Thoracic aorta (tissue), 2 donors: ENCODE measurements at regions not wholly inside any gene's neighbourhood (a gene's known extent, or its start where the extent isn't known, plus 50 kb on each side); places are given as distances from the start of the nearest gene placed in this dataset.

Experiments used
- ATAC-seq: fragments of 150-250 bp; one replicate; pipeline ENCODE4 v1.8.0; 2017; ENCODE audit warnings: low read depth; ENCODE audit not compliant: insufficient number of reproducible peaks, low FRiP score
- DNase-seq: peaks from one replicate; pipeline ENCODE4 v3.0.0-alpha.2; 2020; ENCODE audit warnings: low spot score
- H3K27ac ChIP-seq, 2 donors: fragments of 200-600 bp; sonication (generic); 1 replicate in 1 of 2; 2 replicates in 1 of 2; pipeline ENCODE4 v1.5.1; 2016; ENCODE audit warnings: mild to moderate bottlenecking in 2 of 2, moderate library complexity in 2 of 2
- H3K27me3 ChIP-seq: fragments of 200-600 bp; sonication (generic); replicated peaks from 2 replicates; pipeline ENCODE4 v1.6.0; 2016; ENCODE audit warnings: mild to moderate bottlenecking; ENCODE audit not compliant: insufficient read depth
- H3K36me3 ChIP-seq: fragments of 200-600 bp; sonication (generic); one replicate; pipeline ENCODE4 v1.5.1; 2016
- H3K4me1 ChIP-seq, 2 donors: fragments of 200-600 bp; sonication (generic); 1 replicate in 1 of 2; 2 replicates in 1 of 2; pipeline versions ENCODE4 v1.5.1 to v1.6.0; 2016; ENCODE audit warnings: low read depth in 2 of 2, mild to moderate bottlenecking in 1 of 2; ENCODE audit not compliant: control insufficient read depth in 1 of 2
- H3K4me3 ChIP-seq: fragments of 200-600 bp; sonication (generic); 2 replicates; pipeline ENCODE4 v1.5.1; 2016; ENCODE audit warnings: mild to moderate bottlenecking
- H3K9me3 ChIP-seq: fragments of 200-600 bp; sonication (generic); 2 replicates; pipeline ENCODE4 v1.5.1; 2016
- TF ChIP-seq, protein P1 (sequence below): fragments of 200-600 bp; sonication (generic); IDR thresholded peaks from one replicate; pipeline ENCODE4 v1.5.1; 2019; ENCODE audit warnings: antibody characterized with exemption

DNA sequence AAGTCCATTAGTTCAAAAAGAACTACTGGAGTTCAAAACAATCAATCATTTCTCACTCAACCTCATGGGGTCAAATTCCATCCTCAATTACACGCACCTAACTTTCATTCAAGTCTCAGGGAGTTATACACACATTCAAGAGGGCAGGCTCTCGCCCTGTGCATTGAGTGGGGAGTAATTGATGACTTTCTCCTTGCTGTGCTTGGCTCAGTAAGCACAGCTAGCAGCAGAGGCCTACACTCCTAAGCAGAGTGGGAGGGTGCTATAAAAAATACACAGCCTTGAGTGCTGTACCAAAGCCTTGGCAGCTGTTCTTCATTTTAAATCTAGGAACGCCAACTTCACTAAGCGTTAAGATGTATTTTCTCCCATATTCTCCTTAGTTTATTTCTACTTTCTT lies 958.3 kb upstream of the ADGRL3 start:
- H3K27me3 ChIP-seq: no peaks in the 10 kb centered on the region
- H3K4me1 ChIP-seq: peaks cover 9 to 14% of the 10 kb centered on the region in 2 donors
- no peak overlapping the region for H3K27ac ChIP-seq
- no peaks in the 10 kb centered on the region for H3K9me3 ChIP-seq
- TF ChIP-seq, protein P1, sequence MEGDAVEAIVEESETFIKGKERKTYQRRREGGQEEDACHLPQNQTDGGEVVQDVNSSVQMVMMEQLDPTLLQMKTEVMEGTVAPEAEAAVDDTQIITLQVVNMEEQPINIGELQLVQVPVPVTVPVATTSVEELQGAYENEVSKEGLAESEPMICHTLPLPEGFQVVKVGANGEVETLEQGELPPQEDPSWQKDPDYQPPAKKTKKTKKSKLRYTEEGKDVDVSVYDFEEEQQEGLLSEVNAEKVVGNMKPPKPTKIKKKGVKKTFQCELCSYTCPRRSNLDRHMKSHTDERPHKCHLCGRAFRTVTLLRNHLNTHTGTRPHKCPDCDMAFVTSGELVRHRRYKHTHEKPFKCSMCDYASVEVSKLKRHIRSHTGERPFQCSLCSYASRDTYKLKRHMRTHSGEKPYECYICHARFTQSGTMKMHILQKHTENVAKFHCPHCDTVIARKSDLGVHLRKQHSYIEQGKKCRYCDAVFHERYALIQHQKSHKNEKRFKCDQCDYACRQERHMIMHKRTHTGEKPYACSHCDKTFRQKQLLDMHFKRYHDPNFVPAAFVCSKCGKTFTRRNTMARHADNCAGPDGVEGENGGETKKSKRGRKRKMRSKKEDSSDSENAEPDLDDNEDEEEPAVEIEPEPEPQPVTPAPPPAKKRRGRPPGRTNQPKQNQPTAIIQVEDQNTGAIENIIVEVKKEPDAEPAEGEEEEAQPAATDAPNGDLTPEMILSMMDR: no peak
- ATAC-seq (no peak), DNase-seq (no peak)
- H3K36me3 ChIP-seq: no peaks in the 10 kb centered on the region
- H3K4me3 ChIP-seq: no peak overlapping the region

DNA sequence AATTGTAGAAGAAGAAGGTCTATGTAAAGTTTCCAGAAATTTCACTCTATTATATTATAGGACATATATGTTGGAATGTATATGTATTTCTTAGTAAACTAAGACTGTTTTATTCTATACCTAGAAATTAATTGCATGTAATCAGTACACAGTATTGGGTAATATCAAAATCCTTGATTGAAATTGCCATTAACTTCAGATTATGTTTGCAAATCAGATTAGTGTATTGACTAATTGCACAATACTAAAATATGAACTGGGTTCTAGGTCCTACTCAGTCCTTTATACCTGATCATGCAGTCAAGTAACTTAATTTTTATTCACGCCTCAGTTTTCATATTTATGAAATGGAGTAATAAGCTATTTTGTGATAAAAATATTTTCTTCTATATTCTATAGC lies 950.3 kb upstream of the ADGRL3 start:
- no peak for ATAC-seq
- H3K9me3 ChIP-seq: no peaks in the 10 kb centered on the region
- TF ChIP-seq, protein P1: no peak
- H3K27ac ChIP-seq: no peak overlapping the region
- no peaks in the 10 kb centered on the region for H3K4me1 ChIP-seq
- H3K36me3 ChIP-seq: no peaks in the 10 kb centered on the region
- H3K4me3 ChIP-seq: no peak overlapping the region
- H3K27me3 ChIP-seq: no peaks in the 10 kb centered on the region
- DNase-seq: no peak

DNA sequence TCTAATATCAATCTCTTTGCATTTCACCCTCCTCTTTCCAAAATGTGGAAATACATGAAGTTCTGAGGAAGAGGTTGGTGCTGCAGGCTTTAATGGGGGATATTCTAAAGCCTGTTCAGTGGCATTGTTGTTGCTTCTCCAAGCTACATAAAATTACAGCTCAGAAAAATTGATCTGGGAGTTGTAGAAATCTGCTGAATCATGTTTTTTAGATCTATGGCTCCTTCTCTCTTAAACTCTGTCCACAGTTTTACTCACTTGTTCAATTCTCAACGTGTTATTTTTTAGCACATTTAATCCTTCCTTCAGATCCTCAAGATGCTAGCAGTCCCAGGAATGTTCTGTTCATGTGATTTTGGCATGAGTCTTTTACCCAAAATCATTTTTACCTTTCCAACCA lies 949.5 kb upstream of the ADGRL3 start:
- H3K9me3 ChIP-seq: no peaks in the 10 kb centered on the region
- no peaks in the 10 kb centered on the region for H3K27me3 ChIP-seq
- no peak overlapping the region for H3K4me3 ChIP-seq
- H3K36me3 ChIP-seq: no peaks in the 10 kb centered on the region
- TF ChIP-seq, protein P1: no peak
- H3K27ac ChIP-seq: no peak overlapping the region
- H3K4me1 ChIP-seq: no peaks in the 10 kb centered on the region
- DNase-seq (no peak), ATAC-seq (no peak)

DNA sequence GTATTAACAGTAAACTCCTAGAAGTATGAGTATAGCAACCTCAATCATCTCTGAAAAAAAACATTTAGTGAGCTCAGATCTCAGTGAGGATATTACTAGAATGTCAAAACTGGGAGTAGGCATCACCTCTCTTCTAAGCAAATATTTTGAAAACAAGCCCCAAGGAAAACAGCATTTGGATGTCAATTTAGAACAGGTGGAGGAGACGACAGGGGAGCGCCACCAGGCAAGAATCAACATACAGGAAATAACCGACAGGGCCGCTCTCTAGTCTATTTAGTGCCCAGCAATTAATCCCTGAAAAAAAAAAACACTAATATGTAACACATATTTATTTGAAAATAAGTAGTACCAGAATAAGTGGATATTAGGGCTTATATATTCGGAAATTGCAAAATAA lies 940.3 kb upstream of the ADGRL3 start:
- no peaks in the 10 kb centered on the region for H3K27me3 ChIP-seq
- H3K4me3 ChIP-seq: no peak overlapping the region
- TF ChIP-seq, protein P1: no peak
- no peaks in the 10 kb centered on the region for H3K4me1 ChIP-seq
- no peaks in the 10 kb centered on the region for H3K36me3 ChIP-seq
- H3K27ac ChIP-seq: no peak overlapping the region
- H3K9me3 ChIP-seq: no peaks in the 10 kb centered on the region
- ATAC-seq (no peak), DNase-seq (no peak)

DNA sequence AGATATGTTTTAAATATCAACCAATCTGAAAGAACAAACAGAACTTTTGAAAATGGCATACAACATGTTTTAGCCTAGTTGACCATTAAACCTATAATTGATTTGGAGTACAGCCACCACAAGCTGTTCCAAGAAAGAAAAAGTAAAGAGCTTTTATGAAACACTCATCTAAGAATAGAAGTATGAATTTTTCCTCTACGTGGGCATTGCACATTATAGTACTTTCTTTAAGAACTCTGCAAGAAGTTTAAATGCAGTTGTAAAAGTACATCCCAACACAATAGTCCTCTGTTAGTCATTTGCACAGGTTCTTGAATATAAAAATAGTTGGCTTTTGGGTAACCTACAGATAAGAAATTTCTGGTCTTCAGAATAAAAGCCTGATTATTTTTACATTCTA lies 933.6 kb upstream of the ADGRL3 start:
- no peaks in the 10 kb centered on the region for H3K36me3 ChIP-seq
- TF ChIP-seq, protein P1: no peak
- H3K4me1 ChIP-seq: peaks cover 0 to 11% of the 10 kb centered on the region in 2 donors
- ATAC-seq (no peak), DNase-seq (no peak)
- H3K9me3 ChIP-seq: peaks cover 3% of the 10 kb centered on the region
- H3K27ac ChIP-seq: no peak overlapping the region
- H3K4me3 ChIP-seq: no peak overlapping the region
- H3K27me3 ChIP-seq: no peaks in the 10 kb centered on the region
